Osteocyte (in vitro differentiated cells): ENCODE measurements at regions not wholly inside any gene's neighbourhood (a gene's known extent, or its start where the extent isn't known, plus 50 kb on each side); places are given as distances from the start of the nearest gene placed in this dataset.

ENCODE experiments used
- DNase-seq: peaks from one replicate; pipeline ENCODE4 v3.0.0; 2021; ENCODE audit warnings: mixed read lengths; ENCODE audit not compliant: unreplicated experiment; ENCODE audit errors: extremely low spot score
- H3K27ac Mint-ChIP-seq: one replicate; pipeline ENCODE4 v1.8.0; 2021; ENCODE audit warnings: mild to moderate bottlenecking, mixed read lengths; ENCODE audit not compliant: unreplicated experiment
- H3K27me3 Mint-ChIP-seq: one replicate; pipeline ENCODE4 v1.8.0; 2021; ENCODE audit warnings: mixed read lengths; ENCODE audit not compliant: unreplicated experiment
- H3K36me3 Mint-ChIP-seq: one replicate; pipeline ENCODE4 v1.8.0; 2021; ENCODE audit warnings: mixed read lengths; ENCODE audit not compliant: unreplicated experiment
- H3K4me1 Mint-ChIP-seq: one replicate; pipeline ENCODE4 v1.8.0; 2021; ENCODE audit warnings: mixed read lengths; ENCODE audit not compliant: unreplicated experiment
- H3K4me3 Mint-ChIP-seq: one replicate; pipeline ENCODE4 v1.8.0; 2021; ENCODE audit warnings: mild to moderate bottlenecking, moderate library complexity, mixed read lengths; ENCODE audit not compliant: unreplicated experiment
- H3K9me3 Mint-ChIP-seq: one replicate; pipeline ENCODE4 v1.8.0; 2021; ENCODE audit warnings: mixed read lengths; ENCODE audit not compliant: unreplicated experiment
- TF ChIP-seq, protein P1 (sequence below): fragments of 200-600 bp; sonication (generic); IDR thresholded peaks from 2 replicates; pipeline ENCODE4 v1.5.0; 2021; ENCODE audit warnings: antibody characterized with exemption, mild to moderate bottlenecking, moderate library complexity

DNA sequence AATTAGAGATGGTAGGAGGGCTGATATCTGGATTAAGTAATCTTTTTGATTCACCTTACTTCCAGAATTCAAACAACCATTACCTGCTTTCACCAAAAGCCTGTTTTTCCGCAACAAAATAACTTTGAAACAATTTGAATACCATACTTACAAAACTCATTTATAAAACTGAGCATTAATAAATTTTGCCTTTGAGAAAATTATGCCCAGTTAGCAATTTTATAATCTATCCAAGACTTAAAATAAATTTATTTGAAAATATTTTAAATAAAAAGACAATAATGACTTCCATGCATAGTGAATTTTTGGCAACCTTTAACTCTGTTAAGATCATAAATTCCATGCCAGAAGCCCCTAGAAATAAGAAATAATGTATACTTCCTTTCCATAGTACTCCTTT is 71.3 kb upstream of the FTMT start:
- Mint-ChIP-seq H3K36me3 (no peaks in the 10 kb centered on the region), H3K27ac (no peak overlapping the region), H3K27me3 (peaks cover 19% of the 10 kb centered on the region)

DNA sequence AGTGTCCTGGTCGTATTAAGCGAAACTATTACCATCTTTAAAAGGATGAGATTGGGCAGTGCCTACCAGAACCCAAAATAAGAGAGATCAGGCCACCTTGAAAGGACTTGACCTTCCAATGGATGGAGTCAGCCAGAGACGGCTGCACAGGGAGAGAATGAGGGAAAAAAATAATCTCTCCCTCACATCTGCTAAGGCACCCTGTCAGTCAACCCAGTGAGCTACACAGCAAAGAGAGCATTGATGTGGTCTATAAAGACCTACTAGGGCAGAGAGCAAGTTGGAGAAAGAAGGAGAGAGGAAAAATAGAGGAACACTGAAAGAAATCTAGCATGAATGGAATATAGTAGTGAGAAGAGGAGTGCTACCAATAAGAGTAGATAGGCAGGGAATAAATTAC is 68.0 kb upstream of the FTMT start:
- Mint-ChIP-seq H3K4me3 (no peak overlapping the region), H3K9me3 (no peaks in the 10 kb centered on the region), H3K27ac (no peak overlapping the region), H3K27me3 (peaks cover 10% of the 10 kb centered on the region), H3K4me1 (no peaks in the 10 kb centered on the region), H3K36me3 (no peaks in the 10 kb centered on the region)
- TF ChIP-seq, protein P1, sequence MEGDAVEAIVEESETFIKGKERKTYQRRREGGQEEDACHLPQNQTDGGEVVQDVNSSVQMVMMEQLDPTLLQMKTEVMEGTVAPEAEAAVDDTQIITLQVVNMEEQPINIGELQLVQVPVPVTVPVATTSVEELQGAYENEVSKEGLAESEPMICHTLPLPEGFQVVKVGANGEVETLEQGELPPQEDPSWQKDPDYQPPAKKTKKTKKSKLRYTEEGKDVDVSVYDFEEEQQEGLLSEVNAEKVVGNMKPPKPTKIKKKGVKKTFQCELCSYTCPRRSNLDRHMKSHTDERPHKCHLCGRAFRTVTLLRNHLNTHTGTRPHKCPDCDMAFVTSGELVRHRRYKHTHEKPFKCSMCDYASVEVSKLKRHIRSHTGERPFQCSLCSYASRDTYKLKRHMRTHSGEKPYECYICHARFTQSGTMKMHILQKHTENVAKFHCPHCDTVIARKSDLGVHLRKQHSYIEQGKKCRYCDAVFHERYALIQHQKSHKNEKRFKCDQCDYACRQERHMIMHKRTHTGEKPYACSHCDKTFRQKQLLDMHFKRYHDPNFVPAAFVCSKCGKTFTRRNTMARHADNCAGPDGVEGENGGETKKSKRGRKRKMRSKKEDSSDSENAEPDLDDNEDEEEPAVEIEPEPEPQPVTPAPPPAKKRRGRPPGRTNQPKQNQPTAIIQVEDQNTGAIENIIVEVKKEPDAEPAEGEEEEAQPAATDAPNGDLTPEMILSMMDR = no peak
- no peak for DNase-seq

More for the DNA sequence above, 71.3 kb upstream of the FTMT start:
- Mint-ChIP-seq H3K4me1 (no peaks in the 10 kb centered on the region), H3K4me3 (no peak overlapping the region), H3K9me3 (no peaks in the 10 kb centered on the region)
- DNase-seq = no peak
- TF ChIP-seq, protein P1 = no peak

DNA sequence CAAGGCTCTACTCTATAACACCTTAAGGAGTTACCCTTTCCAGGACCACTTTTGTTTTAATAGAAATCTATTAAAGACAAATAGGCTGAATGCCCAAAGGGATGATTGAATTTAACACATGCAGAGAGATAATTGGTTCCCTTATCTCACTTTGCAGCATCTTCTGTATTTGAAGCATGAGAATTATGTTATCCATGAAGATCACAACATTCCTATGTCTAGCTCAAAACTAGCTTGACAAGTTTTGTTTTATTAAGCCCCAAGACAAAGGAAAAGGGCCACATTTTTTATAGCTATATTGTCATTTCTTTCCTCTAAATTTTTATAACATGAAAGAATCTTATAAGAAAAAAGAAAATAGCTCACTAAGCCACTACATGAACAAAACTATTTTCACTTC is 57.9 kb upstream of the FTMT start:
- Mint-ChIP-seq H3K27me3 (peaks cover 7% of the 10 kb centered on the region), H3K27ac (no peak overlapping the region), H3K4me1 (no peaks in the 10 kb centered on the region), H3K4me3 (no peak overlapping the region), H3K36me3 (no peaks in the 10 kb centered on the region), H3K9me3 (peaks cover 9% of the 10 kb centered on the region)
- TF ChIP-seq, protein P1 = no peak
- no peak for DNase-seq

DNA sequence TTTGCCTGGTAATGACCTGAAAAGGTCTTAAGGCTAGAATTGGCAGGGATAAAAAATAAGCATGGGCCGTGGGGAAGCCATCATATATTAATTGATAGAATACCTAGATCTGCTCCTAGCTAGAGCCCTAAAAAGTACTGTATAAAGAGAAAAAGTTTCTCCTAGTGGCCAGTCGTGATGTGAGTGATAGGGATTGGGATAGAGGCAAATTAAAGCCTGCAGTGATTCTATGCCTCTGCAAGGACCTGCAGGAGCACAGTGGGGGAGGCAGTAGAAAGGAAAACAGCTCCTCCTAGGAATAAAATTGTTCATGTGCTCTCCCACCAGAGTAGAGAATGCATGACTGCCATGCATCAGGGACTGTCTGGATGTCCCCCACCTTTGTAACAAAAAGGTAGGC is 56.2 kb upstream of the FTMT start:
- no peak for DNase-seq
- Mint-ChIP-seq H3K4me1 (no peaks in the 10 kb centered on the region), H3K36me3 (no peaks in the 10 kb centered on the region), H3K9me3 (peaks cover 3% of the 10 kb centered on the region), H3K27me3 (peaks cover 9% of the 10 kb centered on the region), H3K27ac (no peak overlapping the region), H3K4me3 (no peak overlapping the region)
- TF ChIP-seq, protein P1 = no peak

DNA sequence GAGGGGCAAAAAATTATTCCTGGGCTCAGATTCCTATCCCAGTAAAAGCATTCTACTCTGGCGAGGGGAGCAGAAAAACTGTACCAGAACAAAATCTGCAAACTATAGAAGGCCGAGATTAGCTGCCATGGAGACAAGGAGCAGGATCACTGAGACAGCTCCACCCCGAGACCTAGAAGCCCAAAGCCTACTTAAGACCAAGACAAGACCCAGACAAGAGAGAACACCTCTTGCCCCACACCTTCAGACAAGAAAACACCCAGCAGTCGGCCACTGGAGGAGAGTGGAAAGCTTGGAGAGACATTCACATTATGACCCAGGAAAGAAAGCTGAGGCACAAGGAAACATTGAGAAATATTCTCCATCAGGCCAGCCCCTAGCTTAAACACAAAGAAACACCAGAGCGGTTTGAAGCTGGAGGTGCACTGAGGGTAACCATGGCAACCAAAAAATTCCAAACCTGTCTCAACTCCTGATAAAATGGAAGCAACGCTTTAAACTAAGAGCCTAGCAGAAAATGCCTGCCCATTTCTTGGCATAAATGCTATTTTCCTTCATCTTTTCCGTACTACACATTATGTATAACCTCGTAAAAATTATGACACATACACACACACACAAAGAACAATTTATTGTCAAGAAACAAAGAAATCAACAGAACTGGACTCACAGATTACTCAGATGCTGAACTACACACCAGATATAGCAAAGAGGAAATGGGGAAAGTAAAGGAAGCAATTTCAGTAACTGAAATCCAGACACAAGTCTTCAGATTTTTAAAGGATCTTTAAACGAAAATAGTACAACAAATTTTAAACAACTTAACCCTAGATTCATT is 53.8 kb upstream of the FTMT start:
- Mint-ChIP-seq H3K27me3 (peaks cover 6% of the 10 kb centered on the region), H3K36me3 (no peaks in the 10 kb centered on the region), H3K4me1 (no peaks in the 10 kb centered on the region), H3K27ac (no peak overlapping the region), H3K4me3 (no peak overlapping the region), H3K9me3 (no peaks in the 10 kb centered on the region)
- TF ChIP-seq, protein P1 = no peak
- no peak for DNase-seq
